K562 (cell line): ENCODE measurements at regions not wholly inside any gene's neighbourhood (a gene's known extent, or its start where the extent isn't known, plus 50 kb on each side); places are given as distances from the start of the nearest gene placed in this dataset.

ENCODE experiments used
- ARID1B ChIP-seq: fragments of 450-650 bp; IDR thresholded peaks from 2 replicates; pipeline ENCODE4 v1.6.1; 2016; ENCODE audit warnings: antibody characterized with exemption, mild to moderate bottlenecking, inconsistent platforms
- BDP1 ChIP-seq: IDR thresholded peaks from 3 replicates; pipeline ENCODE4 v1.6.1; 2011; ENCODE audit not compliant: insufficient read length, insufficient read depth
- ESRRA ChIP-seq: fragments of 450-650 bp; IDR thresholded peaks from 2 replicates; pipeline ENCODE4 v1.6.1; 2014; ENCODE audit warnings: low read depth, mild to moderate bottlenecking, moderate library complexity, borderline replicate concordance
- FOXA3 ChIP-seq, 2 experiments: fragments of 450-650 bp in 1 of 2; sonication (generic) in 1 of 2; formaldehyde crosslinking; IDR thresholded peaks in 1 of 2; conservative IDR thresholded peaks in 1 of 2; 2 replicates each; pipeline versions ENCODE4 v1.4.0 to v1.8.0; 2020 to 2022; ENCODE audit warnings: mild to moderate bottlenecking in 2 of 2, missing genetic modification reagents in 1 of 2
- MTA3 ChIP-seq: fragments of 450-650 bp; formaldehyde crosslinking; IDR thresholded peaks from 2 replicates; pipeline ENCODE4 v1.6.1; 2017; ENCODE audit warnings: mild to moderate bottlenecking, borderline replicate concordance
- NR1H2 ChIP-seq: sonication (generic); formaldehyde crosslinking; IDR thresholded peaks from 2 replicates; pipeline ENCODE4 v1.4.0; 2020; ENCODE audit warnings: mild to moderate bottlenecking, missing genetic modification reagents
- SIN3A ChIP-seq, 2 experiments: fragments of 150-350 bp in 1 of 2; IDR thresholded peaks; 2 replicates each; pipeline ENCODE4 v1.6.1; 2011 to 2016; ENCODE audit warnings: borderline replicate concordance in 2 of 2, low read depth in 2 of 2, low read length in 2 of 2, mild to moderate bottlenecking in 2 of 2, moderate library complexity in 2 of 2; ENCODE audit not compliant: control insufficient read depth in 1 of 2
- SNIP1 ChIP-seq: fragments of 450-650 bp; IDR thresholded peaks from 2 replicates; pipeline ENCODE4 v1.7.1; 2017; ENCODE audit warnings: low read depth, mild to moderate bottlenecking
- SRSF3 ChIP-seq: fragments of 200-400 bp; formaldehyde crosslinking; IDR thresholded peaks from 2 replicates; pipeline ENCODE4 v1.6.1; 2016; ENCODE audit warnings: mild to moderate bottlenecking, low read length, moderate library complexity; ENCODE audit not compliant: insufficient read depth
- TEAD2 ChIP-seq: fragments of 450-650 bp; IDR thresholded peaks from 2 replicates; pipeline ENCODE4 v1.6.1; 2016; ENCODE audit warnings: missing genetic modification characterization, control low read depth, missing compliant biosample characterization
- ZBTB26 ChIP-seq: fragments of 450-650 bp; formaldehyde crosslinking; IDR thresholded peaks from 2 replicates; pipeline ENCODE4 v1.4.0; 2022; ENCODE audit warnings: missing genetic modification characterization
- ZC3H4 ChIP-seq: sonication (generic); formaldehyde crosslinking; IDR thresholded peaks from 2 replicates; pipeline ENCODE4 v1.9.0; 2021; ENCODE audit warnings: missing genetic modification reagents, borderline replicate concordance
- ZNF277 ChIP-seq: fragments of 250-450 bp; sonication (Bioruptor Pico); IDR thresholded peaks from 2 replicates; pipeline ENCODE4 v1.8.0; 2022; ENCODE audit warnings: inconsistent platforms, mild to moderate bottlenecking, moderate library complexity, borderline replicate concordance
- ZNF589 ChIP-seq: fragments of 200-800 bp; sonication (Bioruptor generic); IDR thresholded peaks from 2 replicates; pipeline ENCODE4 v1.6.1; 2016; ENCODE audit warnings: low read depth, missing genetic modification characterization, missing compliant biosample characterization
- ZSCAN29 ChIP-seq: fragments of 450-650 bp; IDR thresholded peaks from 2 replicates; pipeline ENCODE4 v1.6.1; 2017
- TF ChIP-seq, protein P1 (sequence below), 2 experiments: fragments of 450-650 bp in 1 of 2; IDR thresholded peaks; 2 replicates each; pipeline ENCODE4 v1.6.1; 2011 to 2017; ENCODE audit warnings: low read depth in 2 of 2, antibody characterized with exemption in 1 of 2, borderline replicate concordance in 1 of 2, low read length in 1 of 2, mild to moderate bottlenecking in 1 of 2, mixed read lengths in 1 of 2; ENCODE audit not compliant: control insufficient read depth in 1 of 2
- TF ChIP-seq, protein P2 (sequence below): fragments of 200-800 bp; sonication (Bioruptor generic); IDR thresholded peaks from 2 replicates; pipeline ENCODE4 v1.6.1; 2017; ENCODE audit warnings: missing genetic modification characterization, missing compliant biosample characterization
- TF ChIP-seq, protein P3 (sequence below): sonication (generic); formaldehyde crosslinking; IDR thresholded peaks from 2 replicates; pipeline ENCODE4 v1.8.0; 2022; ENCODE audit warnings: mild to moderate bottlenecking, missing genetic modification reagents

DNA sequence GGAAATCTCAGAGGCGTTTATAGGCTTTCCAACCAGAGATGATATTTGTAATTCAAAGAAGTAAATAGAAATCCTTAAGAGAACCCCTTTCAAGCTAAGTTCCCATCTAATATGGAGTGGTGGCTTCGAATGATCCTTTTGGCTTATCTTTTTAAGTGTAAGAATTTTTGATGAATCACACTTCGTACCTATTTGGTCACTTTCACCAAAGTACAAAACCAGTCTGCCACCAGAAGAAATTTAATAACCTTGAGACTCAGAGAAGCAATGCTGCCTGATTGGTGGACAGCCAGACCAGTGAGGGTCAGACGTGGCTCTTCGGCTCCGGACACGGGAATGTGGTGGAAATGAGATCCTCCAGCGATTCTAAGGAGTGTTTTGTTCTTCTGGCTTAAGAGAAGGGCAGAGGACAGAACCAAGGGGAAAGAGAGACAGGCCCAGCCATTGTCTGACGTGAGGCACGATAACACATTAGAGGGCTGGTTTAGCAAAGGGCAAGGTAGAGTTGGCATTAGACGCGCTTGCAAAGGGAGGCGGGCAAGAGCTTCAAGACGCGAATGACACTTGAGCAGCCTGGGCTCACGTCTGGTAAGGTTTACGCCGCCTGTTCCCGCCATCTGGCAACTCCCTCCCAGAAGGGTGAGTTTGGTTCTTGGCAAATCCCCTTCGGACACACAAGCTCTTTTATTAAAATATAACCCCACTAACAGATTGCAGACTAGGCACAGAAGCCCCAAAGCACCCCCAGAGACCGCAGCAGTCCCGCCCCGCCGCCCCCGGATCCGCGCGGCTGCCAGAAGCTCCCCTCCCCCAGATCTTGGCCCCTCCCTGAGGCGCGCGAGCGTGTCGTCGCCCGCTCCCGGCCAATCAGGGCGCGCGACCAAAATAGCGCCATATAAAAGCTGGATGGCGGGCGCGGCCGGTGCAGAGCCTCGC lies 50.0 kb upstream of the EZR start (continued):
- TF ChIP-seq ARID1B (peak; percentile 57; the same call in 1 of the 2 replicates), ESRRA (peak; percentile 55; the same call in 1 of the 2 replicates), NR1H2 (no peak), BDP1 (no peak), ZC3H4 (CRISPR knock-in tag) (no peak), MTA3 (peak; percentile 44; the same call in 1 of the 2 replicates), ZSCAN29 (peak; percentile 62), SNIP1 (no peak), FOXA3 (CRISPR knock-in tag; conservative IDR thresholded peaks at IDR 0.05 in 1 of 2, IDR thresholded peaks at IDR 0.05 in 1 of 2) (no peak), SRSF3 (no peak), ZBTB26 (CRISPR knock-in tag) (0 out of 2 replicates have a peak, but pooled peaks have one; percentile 13), SIN3A (IDR thresholded peaks at IDR 0.05; ENCODE audit: borderline replicate concordance in 2 of 2, control insufficient read depth in 1 of 2, low read depth in 2 of 2, low read length in 2 of 2) (peak in 1 of 2 experiments; percentile 6; a peak in 1 of 4 replicates), ZNF589 (CRISPR knock-in tag) (peak; percentile 60; the same call in 1 of the 2 replicates), ZNF277 (no peak), TEAD2 (tag) (no peak)
- TF ChIP-seq, protein P1, sequence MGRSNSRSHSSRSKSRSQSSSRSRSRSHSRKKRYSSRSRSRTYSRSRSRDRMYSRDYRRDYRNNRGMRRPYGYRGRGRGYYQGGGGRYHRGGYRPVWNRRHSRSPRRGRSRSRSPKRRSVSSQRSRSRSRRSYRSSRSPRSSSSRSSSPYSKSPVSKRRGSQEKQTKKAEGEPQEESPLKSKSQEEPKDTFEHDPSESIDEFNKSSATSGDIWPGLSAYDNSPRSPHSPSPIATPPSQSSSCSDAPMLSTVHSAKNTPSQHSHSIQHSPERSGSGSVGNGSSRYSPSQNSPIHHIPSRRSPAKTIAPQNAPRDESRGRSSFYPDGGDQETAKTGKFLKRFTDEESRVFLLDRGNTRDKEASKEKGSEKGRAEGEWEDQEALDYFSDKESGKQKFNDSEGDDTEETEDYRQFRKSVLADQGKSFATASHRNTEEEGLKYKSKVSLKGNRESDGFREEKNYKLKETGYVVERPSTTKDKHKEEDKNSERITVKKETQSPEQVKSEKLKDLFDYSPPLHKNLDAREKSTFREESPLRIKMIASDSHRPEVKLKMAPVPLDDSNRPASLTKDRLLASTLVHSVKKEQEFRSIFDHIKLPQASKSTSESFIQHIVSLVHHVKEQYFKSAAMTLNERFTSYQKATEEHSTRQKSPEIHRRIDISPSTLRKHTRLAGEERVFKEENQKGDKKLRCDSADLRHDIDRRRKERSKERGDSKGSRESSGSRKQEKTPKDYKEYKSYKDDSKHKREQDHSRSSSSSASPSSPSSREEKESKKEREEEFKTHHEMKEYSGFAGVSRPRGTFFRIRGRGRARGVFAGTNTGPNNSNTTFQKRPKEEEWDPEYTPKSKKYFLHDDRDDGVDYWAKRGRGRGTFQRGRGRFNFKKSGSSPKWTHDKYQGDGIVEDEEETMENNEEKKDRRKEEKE (IDR thresholded peaks at IDR 0.05; ENCODE audit: borderline replicate concordance in 1 of 2, control insufficient read depth in 1 of 2, low read depth in 2 of 2, low read length in 1 of 2): 0 out of 4 replicates have a peak, but pooled peaks of 1 of the 2 experiments have one; percentile 27
- TF ChIP-seq, protein P2, sequence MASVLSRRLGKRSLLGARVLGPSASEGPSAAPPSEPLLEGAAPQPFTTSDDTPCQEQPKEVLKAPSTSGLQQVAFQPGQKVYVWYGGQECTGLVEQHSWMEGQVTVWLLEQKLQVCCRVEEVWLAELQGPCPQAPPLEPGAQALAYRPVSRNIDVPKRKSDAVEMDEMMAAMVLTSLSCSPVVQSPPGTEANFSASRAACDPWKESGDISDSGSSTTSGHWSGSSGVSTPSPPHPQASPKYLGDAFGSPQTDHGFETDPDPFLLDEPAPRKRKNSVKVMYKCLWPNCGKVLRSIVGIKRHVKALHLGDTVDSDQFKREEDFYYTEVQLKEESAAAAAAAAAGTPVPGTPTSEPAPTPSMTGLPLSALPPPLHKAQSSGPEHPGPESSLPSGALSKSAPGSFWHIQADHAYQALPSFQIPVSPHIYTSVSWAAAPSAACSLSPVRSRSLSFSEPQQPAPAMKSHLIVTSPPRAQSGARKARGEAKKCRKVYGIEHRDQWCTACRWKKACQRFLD (CRISPR knock-in tag): 0 out of 2 replicates have a peak, but pooled peaks have one; percentile 43
- TF ChIP-seq, protein P3, sequence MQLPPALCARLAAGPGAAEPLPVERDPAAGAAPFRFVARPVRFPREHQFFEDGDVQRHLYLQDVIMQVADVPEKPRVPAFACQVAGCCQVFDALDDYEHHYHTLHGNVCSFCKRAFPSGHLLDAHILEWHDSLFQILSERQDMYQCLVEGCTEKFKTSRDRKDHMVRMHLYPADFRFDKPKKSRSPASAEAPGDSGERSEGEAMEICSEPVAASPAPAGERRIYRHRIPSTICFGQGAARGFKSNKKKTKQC: peak; percentile 90; the same call in 1 of the 2 replicates
